ACC112 (cell line): ENCODE measurements at regions not wholly inside any gene's neighbourhood (a gene's known extent, or its start where the extent isn't known, plus 50 kb on each side); places are given as distances from the start of the nearest gene placed in this dataset.
"Not testable (repeated sequence)": the region's sequence is repeated elsewhere in the genome, so short reads cannot be mapped to it uniquely, and the experiment has no call there.

Experiments
- H2AFZ ChIP-seq: fragments of 200-600 bp; sonication (generic); one replicate; pipeline ENCODE4 v1.6.0; 2017; ENCODE audit warnings: antibody characterized with exemption, low read length; ENCODE audit not compliant: unreplicated experiment
- H3K27ac ChIP-seq: fragments of 200-600 bp; sonication (generic); 2 replicates; pipeline ENCODE4 v1.5.1; 2014; ENCODE audit warnings: low read depth, mild to moderate bottlenecking, antibody characterized with exemption, low read length, moderate library complexity
- H3K27me3 ChIP-seq: fragments of 200-600 bp; sonication (generic); 2 replicates; pipeline ENCODE4 v1.6.1; 2014; ENCODE audit warnings: mild to moderate bottlenecking, antibody characterized with exemption, low read length, moderate library complexity, mixed read lengths; ENCODE audit not compliant: insufficient read depth
- H3K36me3 ChIP-seq: fragments of 200-600 bp; sonication (generic); 2 replicates; pipeline ENCODE4 v1.6.1; 2016; ENCODE audit warnings: mild to moderate bottlenecking, antibody characterized with exemption, low read length, moderate library complexity, mixed read lengths; ENCODE audit not compliant: insufficient read depth
- H3K4me1 ChIP-seq: fragments of 200-600 bp; sonication (generic); one replicate; pipeline ENCODE4 v1.6.1; 2016; ENCODE audit warnings: low read length, mixed read lengths; ENCODE audit not compliant: insufficient read depth, unreplicated experiment, control insufficient read depth
- H3K4me3 ChIP-seq: fragments of 200-600 bp; sonication (generic); 2 replicates; pipeline ENCODE4 v1.5.1; 2014; ENCODE audit warnings: mild to moderate bottlenecking, low read depth, low read length
- H3K79me2 ChIP-seq: fragments of 200-600 bp; sonication (generic); one replicate; pipeline ENCODE4 v1.6.0; 2016; ENCODE audit warnings: low read length; ENCODE audit not compliant: control insufficient read depth, unreplicated experiment, insufficient read depth

- H3K27me3 ChIP-seq, H3K79me2 ChIP-seq, H2AFZ ChIP-seq, H3K36me3 ChIP-seq, H3K27ac ChIP-seq, H3K4me1 ChIP-seq: not testable (repeated sequence)
- H3K4me3 ChIP-seq, result peak overlapping the region; percentile 71; the same call in 1 of the 2 replicates
These were observed 136.6 kb upstream of the TP53TG3D start for GRCh38 chr16:32116533-32116932.

- not testable (repeated sequence) for H3K79me2 ChIP-seq, H3K4me3 ChIP-seq, H2AFZ ChIP-seq, H3K4me1 ChIP-seq, H3K27me3 ChIP-seq, H3K27ac ChIP-seq, H3K36me3 ChIP-seq
These were observed 132.7 kb upstream of the TP53TG3D start for GRCh38 chr16:32120372-32120771.

GRCh38 chr16:32120779-32121178, 132.3 kb upstream of the TP53TG3D start:
- not testable (repeated sequence) for H3K27ac ChIP-seq, H3K4me1 ChIP-seq

GRCh38 chr16:32121273-32121900, 131.7 kb upstream of the TP53TG3D start:
- H3K27me3 ChIP-seq, H3K79me2 ChIP-seq, H3K36me3 ChIP-seq, H3K4me1 ChIP-seq, H2AFZ ChIP-seq, H3K4me3 ChIP-seq, H3K27ac ChIP-seq: not testable (repeated sequence)

More at GRCh38 chr16:32120779-32121178, 132.3 kb upstream of the TP53TG3D start:
- H3K79me2 ChIP-seq, H2AFZ ChIP-seq, H3K27me3 ChIP-seq, H3K4me3 ChIP-seq, H3K36me3 ChIP-seq: not testable (repeated sequence)

GRCh38 chr16:32152434-32152833, 100.7 kb upstream of the TP53TG3D start:
- H3K4me1 ChIP-seq, H3K4me3 ChIP-seq, H3K36me3 ChIP-seq, H3K79me2 ChIP-seq, H2AFZ ChIP-seq, H3K27ac ChIP-seq, H3K27me3 ChIP-seq: not testable (repeated sequence)

GRCh38 chr16:32187918-32188669, 65.0 kb upstream of the TP53TG3D start:
- H3K27me3 ChIP-seq, H3K79me2 ChIP-seq, H2AFZ ChIP-seq, H3K4me1 ChIP-seq, H3K4me3 ChIP-seq, H3K27ac ChIP-seq, H3K36me3 ChIP-seq: not testable (repeated sequence)

GRCh38 chr16:32202585-32202984, 50.5 kb upstream of the TP53TG3D start:
- H3K79me2 ChIP-seq, H3K36me3 ChIP-seq, H3K4me1 ChIP-seq, H3K27me3 ChIP-seq, H3K4me3 ChIP-seq, H2AFZ ChIP-seq, H3K27ac ChIP-seq: not testable (repeated sequence)
